ENCODE measurements at regions not wholly inside any gene's neighbourhood (a gene's known extent, or its start where the extent isn't known, plus 50 kb on each side); places are given as distances from the start of the nearest gene placed in this dataset.
"Not testable (repeated sequence)": the region's sequence is repeated elsewhere in the genome, so short reads cannot be mapped to it uniquely, and the experiment has no call there.

- DNase-seq, result not testable (repeated sequence)
Observed at GRCh38 chr1:206365271-206365670, 105.0 kb upstream of the IKBKE start.

GRCh38 chr1:206366131-206366530, 104.1 kb upstream of the IKBKE start:
- not testable (repeated sequence) for DNase-seq

GRCh38 chr1:206366772-206367171, 103.5 kb upstream of the IKBKE start:
- not testable (repeated sequence) for DNase-seq

- DNase-seq, result not testable (repeated sequence)
Observed at GRCh38 chr1:206367955-206368622, 102.2 kb upstream of the IKBKE start.

DNA sequence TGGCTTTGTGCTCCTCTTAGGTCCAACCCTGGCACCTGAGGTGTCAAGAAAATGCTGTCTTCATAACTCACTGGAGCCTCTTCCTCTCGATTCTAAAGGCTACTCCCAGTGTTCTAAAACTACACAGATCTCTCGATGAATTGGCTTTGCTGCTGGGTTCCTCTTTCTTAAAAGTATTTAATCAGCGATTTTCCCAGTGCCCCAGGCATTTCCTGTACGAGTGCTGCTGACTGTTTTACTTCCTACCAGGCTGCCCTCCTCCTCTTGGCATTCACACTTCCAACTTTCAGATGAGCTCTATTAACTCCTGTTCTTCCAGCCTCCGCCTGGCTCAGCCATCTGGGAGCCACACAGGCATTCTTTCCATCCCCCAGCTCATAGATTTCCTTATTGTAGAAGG, 95.6 kb upstream of the IKBKE start:
- DNase-seq, result not testable (repeated sequence)

- DNase-seq, result not testable (repeated sequence)
Observed at GRCh38 chr1:206375552-206375951, 94.7 kb upstream of the IKBKE start.

GRCh38 chr1:206378506-206378905, 91.8 kb upstream of the IKBKE start:
- not testable (repeated sequence) for DNase-seq

GRCh38 chr1:206379245-206379644, 91.0 kb upstream of the IKBKE start:
- not testable (repeated sequence) for DNase-seq

- DNase-seq, result not testable (repeated sequence)
Observed at GRCh38 chr1:206380163-206380790, 90.0 kb upstream of the IKBKE start.

- not testable (repeated sequence) for DNase-seq
Observed at GRCh38 chr1:206380791-206381610, 89.3 kb upstream of the IKBKE start.

DNA sequence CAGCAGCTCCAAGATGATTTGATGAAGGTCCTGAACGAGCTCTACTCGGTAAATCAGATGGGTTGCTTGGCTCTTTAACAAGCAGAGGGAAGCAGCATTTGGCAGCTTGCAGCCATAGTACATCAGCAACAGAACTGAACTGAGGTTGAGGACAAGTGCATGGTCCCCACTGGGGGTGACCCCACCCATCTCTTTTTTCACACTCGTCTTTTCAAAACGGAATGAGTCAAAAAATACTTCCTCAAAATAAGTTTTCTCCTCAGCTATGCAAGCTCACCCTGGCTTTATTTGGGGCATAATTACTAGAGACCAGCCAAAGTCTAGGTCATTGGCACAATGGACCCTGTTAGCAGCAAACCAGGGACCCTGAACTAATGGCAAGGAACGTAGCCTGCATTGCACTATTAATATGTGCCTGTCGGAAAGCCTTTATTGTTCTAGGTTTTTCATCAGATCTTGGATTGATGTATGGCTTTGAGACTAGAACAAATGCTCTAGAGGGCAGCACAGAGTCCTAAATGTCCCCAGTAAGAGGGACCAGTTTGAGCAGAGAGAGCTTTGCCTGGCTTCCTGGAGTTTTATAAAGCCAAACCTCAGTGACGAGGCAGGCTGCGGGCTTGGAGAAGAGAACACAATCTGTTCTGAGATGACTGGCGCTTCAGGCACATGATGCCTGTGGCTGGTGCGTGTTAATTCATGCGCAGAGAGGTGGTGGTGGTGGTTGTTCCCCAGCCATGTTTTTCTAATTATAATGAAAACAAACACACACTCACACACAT, 86.1 kb upstream of the IKBKE start:
- not testable (repeated sequence) for DNase-seq

DNA sequence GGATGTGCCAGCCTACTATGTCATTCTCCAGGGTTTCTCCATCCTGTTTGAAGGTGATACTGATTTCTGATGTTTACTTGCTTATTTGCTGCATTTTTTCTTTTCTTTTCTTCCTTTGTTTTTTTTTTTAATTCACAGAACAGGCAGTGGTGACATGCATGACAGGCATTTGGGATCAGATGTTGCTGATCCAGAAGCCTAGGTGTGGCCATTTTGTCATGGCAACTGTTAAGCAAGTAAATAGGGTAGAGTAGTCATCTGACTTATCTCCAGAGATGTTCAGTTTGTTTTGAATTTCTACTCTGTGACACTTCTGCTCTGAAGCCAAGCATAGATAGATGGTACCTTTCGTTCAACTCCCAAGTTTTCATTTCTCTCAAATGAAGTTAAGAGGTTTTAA, 85.4 kb upstream of the IKBKE start:
- DNase-seq, result not testable (repeated sequence)

DNA sequence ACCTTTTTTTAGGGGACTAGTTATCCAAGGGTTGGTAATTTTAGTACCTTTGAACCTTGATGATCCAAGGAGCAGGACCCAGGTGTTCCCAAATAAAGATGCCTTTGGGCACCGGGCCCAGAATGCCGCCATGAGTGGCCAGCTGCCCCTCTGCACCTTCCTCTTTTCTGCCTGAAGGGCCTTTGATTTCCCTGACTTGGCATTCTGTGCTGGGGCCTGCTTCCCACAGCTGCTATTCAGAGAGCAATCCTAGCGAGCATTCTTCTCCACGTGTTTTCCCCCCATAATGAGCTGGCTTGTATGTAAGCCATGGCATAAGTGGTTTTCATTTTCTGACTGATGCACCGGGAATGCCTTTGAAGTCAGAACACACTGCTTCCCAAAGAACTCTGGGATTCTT, 82.6 kb upstream of the IKBKE start:
- DNase-seq, result not testable (repeated sequence)

- not testable (repeated sequence) for DNase-seq
Observed at GRCh38 chr1:206391903-206392302, 78.4 kb upstream of the IKBKE start.

DNA sequence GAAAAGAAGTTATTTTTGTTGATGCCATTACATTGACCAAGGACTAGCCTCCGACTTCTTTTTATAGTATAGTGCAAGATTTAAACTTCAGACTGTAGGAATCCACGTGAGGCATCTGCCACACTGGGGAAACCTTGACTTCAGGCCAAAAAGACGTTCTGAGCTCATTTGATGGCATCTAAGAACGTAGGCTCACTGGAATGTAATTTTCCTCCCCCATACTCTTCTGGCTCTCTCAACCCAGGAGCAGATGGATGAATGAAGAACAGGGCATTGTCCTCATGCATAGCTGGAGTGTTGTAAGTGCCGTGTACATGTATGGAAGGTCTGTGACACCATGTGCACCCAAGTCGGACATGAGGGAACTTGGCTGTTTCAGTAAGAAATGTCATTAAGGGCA, 72.8 kb upstream of the IKBKE start:
- DNase-seq, result not testable (repeated sequence)

- not testable (repeated sequence) for DNase-seq
Observed at GRCh38 chr1:206398261-206398660, 72.0 kb upstream of the IKBKE start.

GRCh38 chr1:206403612-206404307, 66.5 kb upstream of the IKBKE start:
- DNase-seq, result not testable (repeated sequence)

GRCh38 chr1:206404309-206405027, 65.8 kb upstream of the IKBKE start:
- DNase-seq, result not testable (repeated sequence)

GRCh38 chr1:206405282-206405681, 65.0 kb upstream of the IKBKE start:
- DNase-seq, result not testable (repeated sequence)

DNA sequence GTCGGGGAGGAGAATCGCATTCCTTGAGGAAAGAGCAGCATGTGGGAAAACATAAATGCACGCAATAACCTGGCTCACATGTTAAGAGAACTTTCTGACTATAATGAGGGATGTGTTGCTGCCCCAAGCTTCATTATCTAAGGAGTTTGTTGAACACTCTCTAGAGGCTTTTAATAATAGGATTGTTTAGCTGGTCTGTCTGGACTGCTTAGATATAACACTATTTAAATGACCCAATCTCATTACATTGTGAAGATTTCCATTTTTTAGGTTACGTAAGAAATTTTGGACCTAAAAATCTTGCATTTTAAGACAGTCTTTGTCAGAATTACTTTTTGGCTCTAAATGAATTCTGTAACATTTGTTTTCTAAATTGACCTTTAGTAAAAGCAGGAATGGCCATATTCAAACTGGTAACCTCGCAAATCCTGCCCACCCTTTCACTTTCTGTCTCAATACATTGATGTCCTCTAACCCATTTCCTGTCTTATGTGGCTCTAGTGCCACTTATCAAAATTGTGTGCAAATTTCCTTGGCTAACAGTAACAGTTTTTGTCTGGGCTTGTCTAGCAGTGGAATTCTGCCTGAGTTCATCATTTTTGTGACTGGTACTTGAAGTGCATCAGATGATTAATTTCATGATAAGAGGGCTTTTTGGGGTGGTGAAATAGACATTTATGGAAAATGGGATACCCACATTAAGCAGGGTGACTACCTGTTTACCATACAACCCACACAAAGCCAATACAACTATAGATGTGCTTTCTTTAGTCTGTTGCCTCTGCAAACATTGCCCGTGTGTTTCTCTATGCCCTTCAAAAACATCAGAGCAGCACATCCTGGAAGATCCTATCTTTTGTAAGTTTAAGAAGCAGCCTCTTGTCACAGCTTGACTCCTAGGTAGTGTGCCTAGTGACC, 61.6 kb upstream of the IKBKE start:
- not testable (repeated sequence) for DNase-seq

Data from stimulated activated CD4-positive, alpha-beta T cell treated with anti-CD3 and anti-CD28 coated beads, Interleukin-4, amount 100 ng/mL, for 1 hour (primary cell).